Inferior parietal cortex (tissue), 1 donor: ENCODE measurements at regions not wholly inside any gene's neighbourhood (a gene's known extent, or its start where the extent isn't known, plus 50 kb on each side); places are given as distances from the start of the nearest gene placed in this dataset.
"Not testable (repeated sequence)": the region's sequence is repeated elsewhere in the genome, so short reads cannot be mapped to it uniquely, and the experiment has no call there.

ENCODE experiments used
- DNase-seq: peaks from one replicate; pipeline ENCODE4 v3.0.0-alpha.2; 2016; ENCODE audit errors: extremely low spot score

- DNase-seq: no peak
Observed at GRCh38 chrX:43357741-43358140, 298.4 kb upstream of the MAOA start.

GRCh38 chrX:43373032-43373431, 283.1 kb upstream of the MAOA start:
- DNase-seq: no peak

GRCh38 chrX:43375136-43375535, 281.0 kb upstream of the MAOA start:
- DNase-seq: no peak

- no peak for DNase-seq
Observed at GRCh38 chrX:43380704-43381103, 275.4 kb upstream of the MAOA start.

- DNase-seq: no peak
Observed at GRCh38 chrX:43386875-43387274, 269.2 kb upstream of the MAOA start.

GRCh38 chrX:43405191-43405590, 250.9 kb upstream of the MAOA start:
- DNase-seq: peak; percentile 2

- DNase-seq: no peak
Observed at GRCh38 chrX:43423876-43424275, 232.2 kb upstream of the MAOA start.

- DNase-seq: no peak
Observed at GRCh38 chrX:43436517-43436916, 219.6 kb upstream of the MAOA start.

GRCh38 chrX:43446752-43447151, 209.3 kb upstream of the MAOA start:
- DNase-seq: no peak

- peak; percentile 5 for DNase-seq
Observed at GRCh38 chrX:43448688-43449087, 207.4 kb upstream of the MAOA start.

GRCh38 chrX:43450355-43450754, 205.7 kb upstream of the MAOA start:
- no peak for DNase-seq

GRCh38 chrX:43451976-43452686, 204.0 kb upstream of the MAOA start:
- not testable (repeated sequence) for DNase-seq

GRCh38 chrX:43456063-43456462, 200.0 kb upstream of the MAOA start:
- DNase-seq: no peak

- no peak for DNase-seq
Observed at GRCh38 chrX:43456906-43457305, 199.2 kb upstream of the MAOA start.

- DNase-seq: no peak
Observed at GRCh38 chrX:43467608-43468234, 188.4 kb upstream of the MAOA start.

- DNase-seq: no peak
Observed at GRCh38 chrX:43469391-43470054, 186.6 kb upstream of the MAOA start.

GRCh38 chrX:43474321-43474720, 181.8 kb upstream of the MAOA start:
- no peak for DNase-seq

- no peak for DNase-seq
Observed at GRCh38 chrX:43479070-43479469, 177.0 kb upstream of the MAOA start.

- no peak for DNase-seq
Observed at GRCh38 chrX:43479850-43480249, 176.2 kb upstream of the MAOA start.

- no peak for DNase-seq
Observed at GRCh38 chrX:43481576-43481975, 174.5 kb upstream of the MAOA start.

- DNase-seq: no peak
Observed at GRCh38 chrX:43493756-43494155, 162.3 kb upstream of the MAOA start.

- no peak for DNase-seq
Observed at GRCh38 chrX:43500246-43500645, 155.9 kb upstream of the MAOA start.
